GM18870 (cell line): ENCODE measurements at regions not wholly inside any gene's neighbourhood (a gene's known extent, or its start where the extent isn't known, plus 50 kb on each side); places are given as distances from the start of the nearest gene placed in this dataset.

Source experiments
- ATAC-seq: cut with Tn5 transposase; IDR thresholded peaks from one replicate; pipeline ENCODE4 v1.9.1; 2021; ENCODE audit warnings: moderate library complexity; ENCODE audit not compliant: unreplicated experiment

GRCh38 chr4:14272206-14272605 lies 644.7 kb upstream of the BOD1L1 start:
- no peak for ATAC-seq

DNA sequence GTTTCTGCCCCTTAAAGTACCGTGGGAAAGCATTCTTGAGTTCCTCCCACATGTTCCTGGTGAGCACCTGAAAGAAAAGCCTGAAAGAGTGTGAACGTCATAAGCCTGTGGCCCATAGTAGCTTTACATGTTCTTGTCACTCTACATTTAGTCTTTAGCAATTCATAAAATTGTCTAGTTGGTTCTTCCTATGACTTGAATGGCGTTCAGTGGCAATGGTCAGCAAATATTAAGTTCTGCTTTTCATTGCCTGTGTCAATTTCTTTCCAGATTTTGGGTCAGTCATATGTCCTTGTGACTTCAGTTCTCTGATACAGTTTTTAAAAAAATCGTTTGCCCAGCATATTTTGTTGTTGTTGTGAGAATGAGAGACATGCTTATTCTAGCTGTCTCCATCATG lies 650.0 kb upstream of the BOD1L1 start:
- no peak for ATAC-seq

DNA sequence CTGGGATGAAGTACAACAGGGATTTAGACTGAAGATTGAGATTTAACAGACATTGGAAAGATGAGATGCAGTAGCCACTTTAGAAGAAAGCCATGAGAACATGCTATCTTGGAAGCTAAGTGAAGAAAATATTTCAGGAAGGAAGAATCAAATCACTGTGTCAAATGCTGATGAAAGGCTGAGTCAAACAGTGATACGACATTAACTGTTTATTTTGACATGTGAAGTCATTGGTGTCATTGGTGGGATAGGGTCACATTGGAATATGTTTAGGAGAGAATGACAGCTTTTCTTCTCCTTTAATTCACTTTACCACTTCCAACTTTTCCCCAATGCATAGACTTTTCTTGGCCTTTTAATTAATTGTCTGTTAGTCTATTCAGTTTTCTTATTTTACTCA lies 653.0 kb upstream of the BOD1L1 start:
- no peak for ATAC-seq

- no peak for ATAC-seq
These were observed 657.1 kb upstream of the BOD1L1 start for GRCh38 chr4:14284578-14284977.

DNA sequence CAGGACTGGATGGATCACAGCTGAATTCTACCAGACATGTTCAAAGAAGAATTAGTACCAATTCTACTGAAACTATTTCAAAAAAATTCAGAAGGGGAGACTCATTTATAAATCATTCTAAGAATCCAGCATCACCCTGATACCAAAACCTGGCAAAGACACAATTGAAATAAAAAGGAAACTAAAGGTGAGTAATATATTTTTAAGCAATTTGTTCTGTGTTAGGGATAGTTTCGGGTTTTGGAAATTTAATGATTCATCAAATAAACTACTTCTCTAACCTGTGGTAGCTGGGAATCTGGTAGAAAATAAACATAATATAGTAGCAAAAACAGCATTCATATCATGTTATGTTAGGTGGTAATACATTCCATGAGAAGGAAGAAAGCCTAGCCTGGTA lies 662.2 kb upstream of the BOD1L1 start:
- ATAC-seq, result no peak

DNA sequence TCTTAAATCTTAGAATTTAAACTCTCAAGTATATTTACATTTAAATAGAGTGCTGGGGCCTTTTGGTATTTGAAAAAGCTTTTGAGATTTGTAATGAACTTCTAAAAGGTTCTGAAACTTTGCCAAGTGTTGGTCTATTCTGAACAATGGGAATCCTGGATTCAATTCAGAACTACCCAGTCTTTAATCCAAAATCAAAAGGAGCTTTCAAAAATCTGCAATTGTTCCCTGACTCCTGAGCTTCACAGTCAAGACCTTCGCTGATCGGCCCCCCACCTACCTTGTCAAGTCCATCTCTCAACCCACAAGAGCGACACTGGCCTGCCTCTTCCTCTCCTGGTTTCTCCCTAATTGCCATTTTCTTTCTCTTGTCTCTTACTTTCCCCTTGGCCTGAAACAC lies 666.1 kb upstream of the BOD1L1 start:
- ATAC-seq, result no peak

DNA sequence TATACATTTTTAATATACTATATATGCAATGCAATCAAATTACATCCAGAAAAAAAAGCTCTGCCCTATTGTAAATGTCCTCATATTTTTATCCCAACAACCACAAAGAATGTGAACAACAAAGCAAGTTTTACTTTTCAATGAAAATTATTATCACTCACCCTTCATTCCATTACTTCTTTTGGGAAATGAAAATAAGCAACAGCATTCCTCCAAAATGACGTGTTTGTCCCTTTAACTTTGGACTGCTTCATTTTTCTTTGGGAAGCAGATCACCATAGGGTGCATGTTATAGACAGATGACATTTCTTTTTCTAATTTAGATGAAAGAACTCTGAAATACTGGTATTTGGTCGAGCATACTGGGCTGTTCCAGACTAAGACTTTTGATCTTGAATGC lies 667.1 kb upstream of the BOD1L1 start:
- ATAC-seq, result no peak

GRCh38 chr4:14299166-14299565 lies 671.6 kb upstream of the BOD1L1 start:
- ATAC-seq, result no peak

GRCh38 chr4:14302021-14302420 lies 674.5 kb upstream of the BOD1L1 start:
- no peak for ATAC-seq

GRCh38 chr4:14303856-14304255 lies 676.3 kb upstream of the BOD1L1 start:
- no peak for ATAC-seq

GRCh38 chr4:14308229-14308651 lies 680.7 kb upstream of the BOD1L1 start:
- no peak for ATAC-seq

DNA sequence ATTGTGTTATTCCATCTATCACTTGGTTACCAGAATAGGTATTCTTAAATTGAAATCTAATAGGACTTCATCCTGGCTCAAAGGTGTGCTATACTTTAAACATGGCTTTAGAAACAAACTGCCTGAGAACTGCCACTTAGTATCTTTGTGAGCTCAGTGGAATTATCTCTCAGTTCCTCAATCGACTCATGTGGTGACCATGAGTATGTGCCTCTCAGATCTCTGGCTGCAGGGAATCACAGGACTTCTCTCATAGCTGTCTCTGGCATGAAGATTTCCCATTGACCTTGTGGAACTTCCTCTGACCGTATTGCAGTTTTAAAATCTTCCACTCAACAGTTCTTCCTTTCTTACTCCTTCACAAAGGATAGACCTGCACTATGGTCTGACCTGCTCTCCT lies 681.9 kb upstream of the BOD1L1 start:
- no peak for ATAC-seq

- no peak for ATAC-seq
These were observed 686.2 kb upstream of the BOD1L1 start for GRCh38 chr4:14313757-14314156.

DNA sequence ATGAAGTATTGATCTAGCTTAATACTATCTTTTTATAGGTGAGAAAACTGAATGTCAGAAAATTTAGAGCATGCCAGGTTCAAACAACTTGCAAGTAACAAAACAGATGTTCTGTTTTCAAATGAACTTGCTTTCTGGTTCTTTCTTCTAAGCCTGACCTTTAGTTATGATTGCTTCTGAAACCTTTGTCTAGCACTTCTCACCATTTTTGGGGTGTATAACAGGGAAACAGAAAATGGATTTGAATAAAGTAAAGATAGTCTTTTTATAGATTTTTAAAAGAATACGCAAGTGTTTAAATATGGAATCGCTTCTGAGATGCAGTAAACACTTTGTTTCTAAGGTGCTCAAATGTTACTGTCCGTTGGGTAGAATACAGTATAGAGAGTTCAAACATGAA lies 687.2 kb upstream of the CPEB2 start:
- no peak for ATAC-seq

- no peak for ATAC-seq
These were observed 684.9 kb upstream of the CPEB2 start for GRCh38 chr4:14317351-14317750.

GRCh38 chr4:14318671-14319070 lies 683.6 kb upstream of the CPEB2 start:
- ATAC-seq, result no peak

- no peak for ATAC-seq
These were observed 680.6 kb upstream of the CPEB2 start for GRCh38 chr4:14321723-14322122.

DNA sequence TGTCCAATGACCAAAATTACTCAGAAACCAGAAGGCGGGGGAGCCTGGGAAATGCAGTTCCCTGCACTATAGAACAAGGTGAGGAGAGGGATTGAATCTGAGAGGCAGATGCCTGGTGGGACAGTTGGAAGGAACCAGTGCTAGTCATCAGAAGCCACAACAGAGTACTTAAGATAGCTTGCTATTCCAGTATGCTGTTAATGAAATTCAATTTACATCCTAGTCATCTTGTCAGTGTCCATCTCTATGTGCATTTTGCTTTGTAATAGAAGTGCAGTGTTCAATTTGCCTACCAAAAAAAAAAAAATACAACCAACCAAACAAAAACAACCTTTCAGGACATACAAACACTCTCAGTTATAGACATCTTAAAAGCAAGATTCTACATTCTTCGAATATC lies 679.1 kb upstream of the CPEB2 start:
- ATAC-seq, result no peak

DNA sequence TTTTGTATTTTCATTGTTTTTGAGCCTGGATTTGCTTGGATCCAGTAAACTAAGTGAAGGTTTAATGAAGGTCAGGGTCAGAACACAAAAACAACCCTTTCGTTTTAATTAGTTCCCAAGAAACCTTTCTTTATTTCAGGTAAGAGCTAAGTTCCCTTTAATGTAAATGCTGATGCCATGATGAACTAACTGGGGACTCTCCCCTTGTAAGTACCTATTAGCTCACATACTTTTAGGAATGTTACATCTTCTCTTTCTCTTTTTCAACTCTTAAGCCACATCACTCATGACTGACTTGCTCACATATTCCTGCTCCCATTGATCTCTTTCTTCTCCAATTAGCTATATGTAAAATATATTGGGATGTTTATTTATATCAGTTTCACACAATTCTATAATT lies 673.1 kb upstream of the CPEB2 start:
- no peak for ATAC-seq

DNA sequence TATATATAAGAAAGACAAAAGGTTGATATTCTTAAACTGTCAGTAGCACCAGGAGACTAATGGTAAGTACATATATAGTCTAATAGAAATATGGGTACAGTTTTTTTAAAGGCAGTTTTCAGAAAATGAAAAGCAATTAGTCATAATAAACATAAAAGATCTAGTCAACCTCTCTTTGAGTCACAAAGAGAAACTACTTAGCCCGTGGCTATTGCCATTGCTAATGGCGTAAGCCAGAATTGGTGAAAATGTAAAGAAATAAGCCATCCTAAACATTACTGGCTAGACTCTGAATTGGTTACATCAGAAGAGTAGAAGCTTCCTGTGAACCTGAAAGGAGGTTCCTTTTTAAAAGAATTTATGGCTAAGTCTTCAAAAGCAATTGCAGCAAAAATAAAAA lies 668.7 kb upstream of the CPEB2 start:
- no peak for ATAC-seq

DNA sequence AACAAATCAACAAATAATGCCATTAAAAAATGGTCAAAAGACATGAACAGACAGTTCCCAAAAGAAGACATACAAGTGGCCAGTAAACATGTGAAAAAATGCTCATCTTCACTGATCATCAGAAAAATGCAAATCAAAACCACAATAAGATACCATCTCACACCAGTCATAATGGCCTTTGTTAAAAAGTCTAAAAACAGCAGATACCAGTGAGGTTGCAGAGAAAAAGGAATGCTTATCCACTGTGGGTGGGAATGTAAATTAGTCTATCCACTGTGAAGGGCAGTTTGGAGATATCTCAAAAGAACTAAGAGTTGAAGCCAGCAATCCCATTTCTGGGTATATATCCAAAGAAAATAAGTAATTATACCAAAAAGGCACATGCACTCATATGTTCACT lies 668.1 kb upstream of the CPEB2 start:
- ATAC-seq, result no peak

GRCh38 chr4:14335872-14336271 lies 666.4 kb upstream of the CPEB2 start:
- ATAC-seq, result no peak

- ATAC-seq, result no peak
These were observed 665.6 kb upstream of the CPEB2 start for GRCh38 chr4:14336656-14337055.
